Fibroblast of skin of right quadriceps (primary cell): ENCODE measurements at regions not wholly inside any gene's neighbourhood (a gene's known extent, or its start where the extent isn't known, plus 50 kb on each side); places are given as distances from the start of the nearest gene placed in this dataset.

Experiments
- DNase-seq: peaks from one replicate; pipeline ENCODE4 v3.0.0-alpha.2; 2013

GRCh38 chr1:39109644-39110043 is 83.5 kb downstream of the NDUFS5 start:
- no peak for DNase-seq

- DNase-seq, result peak; percentile 83
These were observed 84.2 kb downstream of the NDUFS5 start for GRCh38 chr1:39110325-39110851.

- peak; percentile 83 for DNase-seq
These were observed 84.7 kb downstream of the NDUFS5 start for GRCh38 chr1:39110882-39111281.

- DNase-seq, result no peak
These were observed 87.1 kb downstream of the NDUFS5 start for GRCh38 chr1:39113109-39113743.

- peak; percentile 79 for DNase-seq
These were observed 89.0 kb upstream of the MACF1 start for GRCh38 chr1:39115271-39116110.

- no peak for DNase-seq
These were observed 88.3 kb upstream of the MACF1 start for GRCh38 chr1:39116116-39116607.

- no peak for DNase-seq
These were observed 87.4 kb upstream of the MACF1 start for GRCh38 chr1:39116860-39117728.

GRCh38 chr1:39117899-39118450 is 86.5 kb upstream of the MACF1 start:
- no peak for DNase-seq

- DNase-seq, result no peak
These were observed 82.4 kb upstream of the MACF1 start for GRCh38 chr1:39122056-39122455.

GRCh38 chr1:39124282-39124681 is 80.2 kb upstream of the MACF1 start:
- DNase-seq, result no peak

GRCh38 chr1:39127513-39127912 is 77.0 kb upstream of the MACF1 start:
- DNase-seq, result no peak

GRCh38 chr1:39128126-39128525 is 76.4 kb upstream of the MACF1 start:
- DNase-seq, result no peak

GRCh38 chr1:39128959-39129358 is 75.5 kb upstream of the MACF1 start:
- no peak for DNase-seq

GRCh38 chr1:39129514-39129913 is 75.0 kb upstream of the MACF1 start:
- DNase-seq, result no peak

GRCh38 chr1:39130325-39130724 is 74.2 kb upstream of the MACF1 start:
- DNase-seq, result peak; percentile 71

GRCh38 chr1:39131940-39132339 is 72.6 kb upstream of the MACF1 start:
- no peak for DNase-seq

GRCh38 chr1:39132505-39133339 is 71.8 kb upstream of the MACF1 start:
- peak; percentile 54 for DNase-seq

- DNase-seq, result no peak
These were observed 71.2 kb upstream of the MACF1 start for GRCh38 chr1:39133340-39133684.

GRCh38 chr1:39134768-39135333 is 69.6 kb upstream of the MACF1 start:
- no peak for DNase-seq

- DNase-seq, result no peak
These were observed 67.9 kb upstream of the MACF1 start for GRCh38 chr1:39136638-39137037.

GRCh38 chr1:39139723-39140360 is 64.7 kb upstream of the MACF1 start:
- peak; percentile 66 for DNase-seq
